GM19463 (cell line): ENCODE measurements at regions not wholly inside any gene's neighbourhood (a gene's known extent, or its start where the extent isn't known, plus 50 kb on each side); places are given as distances from the start of the nearest gene placed in this dataset.

ENCODE experiments used
- ATAC-seq: cut with Tn5 transposase; IDR thresholded peaks from one replicate; pipeline ENCODE4 v1.9.1; 2021; ENCODE audit warnings: mild to moderate bottlenecking, moderate library complexity; ENCODE audit not compliant: unreplicated experiment

GRCh38 chr3:124429129-124429815, 301.0 kb upstream of the UMPS start:
- no peak for ATAC-seq

- no peak for ATAC-seq
Measured at GRCh38 chr3:124431331-124431994, 298.8 kb upstream of the UMPS start.

- ATAC-seq: no peak
Measured at GRCh38 chr3:124434176-124434575, 296.1 kb upstream of the UMPS start.

DNA sequence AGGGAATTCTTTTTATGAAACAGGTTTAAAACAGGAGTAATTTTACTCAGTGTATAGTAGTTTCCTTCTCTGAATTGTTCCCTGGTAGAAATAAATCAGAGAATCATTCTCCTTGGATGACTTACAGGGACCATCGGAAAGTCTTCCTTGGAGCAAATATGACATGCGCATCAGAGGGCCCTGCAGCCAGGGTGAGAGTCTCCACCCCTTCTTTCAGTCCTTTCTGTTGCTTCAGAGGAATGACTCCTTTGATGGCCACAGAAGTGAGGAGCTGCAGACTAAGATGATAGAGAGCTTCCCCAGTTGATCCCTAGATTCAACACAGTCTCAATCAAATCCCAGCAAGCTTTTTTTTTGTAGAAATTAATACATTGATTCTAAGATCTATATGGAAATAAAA, 294.8 kb upstream of the UMPS start:
- ATAC-seq: no peak

- ATAC-seq: no peak
Measured at GRCh38 chr3:124438813-124439212, 291.4 kb upstream of the UMPS start.

GRCh38 chr3:124439603-124440002, 290.6 kb upstream of the UMPS start:
- no peak for ATAC-seq

DNA sequence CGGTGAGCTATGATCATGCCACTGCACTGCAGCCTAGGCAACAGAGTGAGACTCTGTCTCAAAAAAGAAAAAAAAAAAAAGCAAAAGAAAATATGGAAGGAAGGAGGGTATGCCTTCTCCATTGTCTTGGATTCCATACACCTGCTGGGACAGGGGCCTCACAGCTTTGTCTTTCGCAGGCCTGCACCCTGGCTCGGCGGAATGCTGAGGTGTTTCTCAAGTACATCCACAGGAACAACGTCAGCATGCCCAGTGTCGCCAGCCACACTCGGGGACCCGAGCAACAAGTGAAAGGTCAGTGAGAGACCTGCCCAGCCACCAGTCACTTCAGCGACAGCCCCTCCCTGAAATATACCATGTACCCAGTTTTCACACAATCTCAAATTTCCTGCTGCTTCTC, 288.5 kb upstream of the UMPS start:
- ATAC-seq: no peak

DNA sequence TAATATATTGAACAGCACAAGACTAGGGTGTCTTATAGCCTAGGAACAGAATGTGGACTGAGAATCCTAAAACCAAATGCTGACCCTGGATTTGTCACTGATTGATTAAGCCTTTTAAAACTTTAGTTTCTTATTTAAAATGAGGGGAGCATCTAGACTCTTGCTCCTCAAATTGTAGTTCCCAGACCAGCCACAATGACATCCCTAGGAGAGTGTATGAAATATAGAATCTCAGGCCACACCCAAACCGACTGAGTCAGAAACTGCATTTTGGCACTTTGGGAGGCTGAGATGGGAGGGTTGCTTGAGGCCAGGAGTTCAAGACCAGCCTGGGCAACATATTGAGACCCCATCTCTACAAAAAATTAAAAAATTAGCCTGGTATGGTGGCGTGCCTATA, 287.8 kb upstream of the UMPS start:
- no peak for ATAC-seq

GRCh38 chr3:124443446-124443845, 286.8 kb upstream of the UMPS start:
- no peak for ATAC-seq

- no peak for ATAC-seq
Measured at GRCh38 chr3:124444075-124444474, 286.2 kb upstream of the UMPS start.

- ATAC-seq: no peak
Measured at GRCh38 chr3:124444896-124445295, 285.4 kb upstream of the UMPS start.

DNA sequence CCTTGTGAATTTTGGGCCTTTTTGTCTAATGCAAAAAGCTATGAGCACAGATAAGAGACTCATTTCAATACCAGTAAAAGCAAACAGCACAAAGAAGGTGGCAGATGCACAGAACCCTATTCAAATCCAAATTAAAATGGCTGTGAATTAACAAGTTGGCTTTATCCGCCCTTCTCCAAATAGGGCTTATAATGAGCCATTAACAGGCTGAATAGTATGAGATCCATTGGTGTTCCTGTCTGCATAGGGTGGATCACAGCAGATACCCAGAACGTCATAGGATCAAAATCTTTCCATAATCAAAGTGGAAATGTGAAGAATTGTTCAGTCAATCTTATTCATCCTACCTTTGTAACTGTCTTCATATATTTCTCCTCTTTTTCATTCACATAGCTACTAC, 282.4 kb upstream of the UMPS start:
- no peak for ATAC-seq

DNA sequence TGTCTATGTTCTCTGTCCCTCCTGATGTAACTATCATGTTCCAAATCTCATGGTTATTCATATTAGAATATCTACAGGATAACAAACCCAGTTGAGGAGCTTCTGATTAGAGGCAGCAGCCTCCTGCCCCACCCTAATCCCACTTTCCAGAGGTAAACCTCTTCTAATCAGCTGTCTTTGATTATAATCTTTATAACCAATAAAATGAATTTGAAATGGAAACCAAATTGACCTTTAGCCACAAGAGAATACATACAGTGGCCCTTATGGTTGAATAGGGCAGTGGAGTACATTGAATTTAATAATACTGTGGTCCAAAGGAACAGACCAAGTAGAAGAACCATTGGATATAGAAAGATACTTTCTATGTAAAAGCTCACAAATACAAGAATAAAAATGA, 281.3 kb upstream of the UMPS start:
- no peak for ATAC-seq

DNA sequence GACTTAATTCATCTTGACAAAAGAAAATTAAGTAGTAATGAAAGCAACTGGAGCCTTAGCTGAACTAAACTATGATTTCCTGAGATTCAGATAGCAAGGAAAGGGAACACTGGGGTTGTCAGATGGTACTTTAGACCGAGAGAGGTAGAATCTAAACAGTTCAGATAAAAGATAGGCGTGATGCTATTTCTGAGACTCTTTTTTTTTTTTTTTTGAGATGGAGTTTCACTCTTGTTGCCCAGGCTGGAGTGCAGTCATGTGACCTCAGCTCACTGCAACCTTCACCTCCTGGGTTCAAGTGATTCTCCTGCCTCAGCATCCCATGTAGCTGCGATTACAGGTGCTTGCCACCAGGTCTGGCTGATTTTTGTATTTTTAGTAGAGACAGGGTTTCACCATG, 279.9 kb upstream of the UMPS start:
- ATAC-seq: no peak

DNA sequence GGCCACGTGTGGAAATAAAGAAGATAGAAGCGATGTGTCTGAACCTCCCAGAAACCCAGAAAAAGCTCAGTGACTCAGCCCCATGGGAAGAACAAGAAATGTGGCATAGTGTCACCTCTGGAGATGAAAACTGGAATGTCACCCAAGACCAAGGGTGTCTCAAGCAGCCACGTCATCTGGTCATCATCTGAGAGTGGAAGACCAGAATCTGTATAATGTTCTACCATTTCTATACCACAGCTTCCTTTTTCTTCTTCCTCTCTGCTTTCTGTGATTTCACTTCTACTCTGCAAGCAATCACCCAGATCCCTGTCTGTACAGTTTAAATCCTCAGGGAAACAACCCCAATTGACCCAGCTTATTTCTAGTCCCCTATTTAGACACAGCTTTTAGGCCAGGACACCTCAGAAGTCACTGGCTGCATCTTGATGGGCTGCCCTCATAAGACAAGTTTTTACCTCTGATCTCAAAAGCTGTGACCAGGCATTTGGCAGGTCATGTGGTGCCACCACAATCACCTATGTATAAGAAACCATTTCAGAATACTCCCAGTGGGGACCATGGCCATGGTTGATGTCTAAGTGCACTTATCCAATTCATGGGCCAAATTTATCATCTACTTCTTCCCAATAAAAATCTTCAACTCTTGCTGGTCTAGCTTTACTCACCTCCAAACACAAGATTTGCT, 278.5 kb upstream of the UMPS start:
- ATAC-seq: peak; percentile 86

GRCh38 chr3:124453189-124453588, 277.1 kb upstream of the UMPS start:
- ATAC-seq: no peak

DNA sequence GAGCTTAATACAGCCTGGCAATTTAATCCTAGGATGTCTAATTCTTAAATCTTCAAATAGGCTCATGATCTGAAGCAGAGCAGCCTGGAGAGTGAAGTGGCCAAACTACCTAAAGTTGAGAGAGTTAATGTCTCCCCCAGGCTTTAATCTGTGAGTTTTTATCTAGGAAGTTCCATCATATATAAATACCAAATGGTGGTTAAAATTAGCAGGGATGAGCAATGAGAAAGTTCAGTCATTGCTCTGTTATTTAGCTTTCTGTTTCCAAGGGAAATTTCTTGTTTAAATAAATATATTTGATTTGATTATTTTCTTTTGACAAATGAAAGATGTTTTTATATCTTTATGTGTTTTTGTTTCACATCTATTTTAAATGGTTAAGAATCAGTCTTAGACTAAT, 274.4 kb upstream of the UMPS start:
- ATAC-seq: no peak

DNA sequence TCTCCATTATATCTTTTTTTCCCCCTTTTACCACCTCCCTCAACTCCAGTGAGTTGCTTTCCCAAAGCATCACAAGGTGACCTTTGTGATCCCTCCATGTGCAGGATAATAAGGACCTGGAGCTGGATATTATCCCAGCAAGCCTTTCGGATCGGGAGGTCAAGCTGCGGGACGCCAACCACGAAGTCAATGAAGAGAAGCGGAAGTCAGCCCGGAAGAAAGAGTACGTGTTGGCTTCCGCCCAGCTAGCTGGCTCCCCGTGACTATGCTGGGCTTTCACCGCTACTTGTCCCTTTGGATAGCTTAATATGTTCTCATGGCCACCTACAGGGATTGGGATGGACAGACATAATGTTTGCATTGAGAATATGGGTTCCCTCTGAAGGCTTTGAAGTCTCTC, 273.7 kb upstream of the UMPS start:
- ATAC-seq: no peak

DNA sequence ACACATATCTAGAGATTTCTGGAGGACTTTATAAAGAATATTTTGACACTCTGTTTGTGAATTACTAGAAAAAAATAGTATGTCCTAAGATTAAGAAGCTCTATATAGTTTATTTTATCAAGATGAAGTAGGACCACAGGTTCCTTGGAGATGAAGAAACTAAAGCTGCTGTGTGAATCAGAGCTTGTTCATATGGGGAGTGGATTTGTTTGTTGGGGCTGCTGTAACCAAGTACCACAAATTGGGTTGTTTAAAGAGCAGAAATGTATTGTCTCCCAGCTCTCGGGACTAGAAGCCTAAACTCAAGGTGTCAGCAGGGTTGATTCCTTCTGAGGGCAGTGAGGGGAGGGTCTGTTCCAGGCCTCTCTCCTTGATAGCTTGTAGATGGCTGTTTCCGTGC, 270.6 kb upstream of the UMPS start:
- no peak for ATAC-seq

DNA sequence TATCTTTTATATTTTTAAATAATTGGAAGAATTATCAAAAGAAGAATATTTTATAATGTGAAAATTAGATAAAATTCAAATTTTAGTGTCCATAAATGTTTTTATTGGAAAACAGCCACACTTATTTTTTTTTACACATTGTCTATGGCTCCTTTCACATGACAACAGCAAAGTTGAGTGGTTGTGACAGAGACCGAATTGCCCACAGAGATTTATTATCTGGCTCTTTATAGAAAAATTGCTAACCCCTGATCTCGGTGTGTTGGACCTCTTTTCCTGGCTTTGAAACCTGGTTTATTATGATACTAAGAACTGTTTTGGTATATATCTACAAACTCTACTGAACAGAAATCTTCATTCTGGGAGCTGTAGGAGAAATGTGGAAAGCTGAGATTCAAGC, 269.1 kb upstream of the UMPS start:
- no peak for ATAC-seq

GRCh38 chr3:124461838-124462632, 268.2 kb upstream of the UMPS start:
- no peak for ATAC-seq

- no peak for ATAC-seq
Measured at GRCh38 chr3:124463234-124463633, 267.0 kb upstream of the UMPS start.
